GM18861 (cell line): ENCODE measurements at regions not wholly inside any gene's neighbourhood (a gene's known extent, or its start where the extent isn't known, plus 50 kb on each side); places are given as distances from the start of the nearest gene placed in this dataset.
"Not testable (repeated sequence)": the region's sequence is repeated elsewhere in the genome, so short reads cannot be mapped to it uniquely, and the experiment has no call there.

Source experiments
- ATAC-seq: cut with Tn5 transposase; IDR thresholded peaks from one replicate; pipeline ENCODE4 v1.9.1; 2021; ENCODE audit not compliant: unreplicated experiment

GRCh38 chr15:96047255-96047931, 283.1 kb upstream of the NR2F2 start:
- ATAC-seq, result no peak

- no peak for ATAC-seq
Measured at GRCh38 chr15:96049323-96049722, 281.2 kb upstream of the NR2F2 start.

GRCh38 chr15:96049766-96050165, 280.7 kb upstream of the NR2F2 start:
- no peak for ATAC-seq

GRCh38 chr15:96051598-96051997, 278.9 kb upstream of the NR2F2 start:
- no peak for ATAC-seq

- no peak for ATAC-seq
Measured at GRCh38 chr15:96052154-96052553, 278.3 kb upstream of the NR2F2 start.

GRCh38 chr15:96052572-96053030, 277.9 kb upstream of the NR2F2 start:
- no peak for ATAC-seq

GRCh38 chr15:96053031-96053780, 277.3 kb upstream of the NR2F2 start:
- no peak for ATAC-seq

- ATAC-seq, result no peak
Measured at GRCh38 chr15:96053781-96054428, 276.6 kb upstream of the NR2F2 start.

GRCh38 chr15:96054621-96055020, 275.9 kb upstream of the NR2F2 start:
- no peak for ATAC-seq

- peak; percentile 78 for ATAC-seq
Measured at GRCh38 chr15:96058103-96058851, 272.2 kb upstream of the NR2F2 start.

GRCh38 chr15:96058852-96059103, 271.7 kb upstream of the NR2F2 start:
- not testable (repeated sequence) for ATAC-seq

- ATAC-seq, result not testable (repeated sequence)
Measured at GRCh38 chr15:96060591-96060990, 269.9 kb upstream of the NR2F2 start.

GRCh38 chr15:96064351-96064756, 266.1 kb upstream of the NR2F2 start:
- ATAC-seq, result no peak

- no peak for ATAC-seq
Measured at GRCh38 chr15:96066126-96066525, 264.4 kb upstream of the NR2F2 start.

- no peak for ATAC-seq
Measured at GRCh38 chr15:96066852-96067495, 263.5 kb upstream of the NR2F2 start.

GRCh38 chr15:96067677-96068076, 262.8 kb upstream of the NR2F2 start:
- ATAC-seq, result no peak

- ATAC-seq, result no peak
Measured at GRCh38 chr15:96068897-96069296, 261.6 kb upstream of the NR2F2 start.

GRCh38 chr15:96070636-96071035, 259.9 kb upstream of the NR2F2 start:
- no peak for ATAC-seq

- no peak for ATAC-seq
Measured at GRCh38 chr15:96072821-96073220, 257.7 kb upstream of the NR2F2 start.

GRCh38 chr15:96073908-96074307, 256.6 kb upstream of the NR2F2 start:
- ATAC-seq, result no peak

- ATAC-seq, result no peak
Measured at GRCh38 chr15:96075895-96076294, 254.6 kb upstream of the NR2F2 start.
